ENCODE measurements at regions not wholly inside any gene's neighbourhood (a gene's known extent, or its start where the extent isn't known, plus 50 kb on each side); places are given as distances from the start of the nearest gene placed in this dataset.
"Not testable (repeated sequence)": the region's sequence is repeated elsewhere in the genome, so short reads cannot be mapped to it uniquely, and the experiment has no call there.

GRCh38 chr3:25911525-25912295 lies 121.8 kb downstream of the OXSM start:
- no peaks in the 10 kb centered on the region for H3K27me3 ChIP-seq (ENCODE audit: control insufficient read depth, insufficient read depth, low read length)
- no peaks in the 10 kb centered on the region for H3K9me3 ChIP-seq (replicated peaks; ENCODE audit: low read length)
- H3K4me2 ChIP-seq (ENCODE audit: low read length): no peak overlapping the region
- no peaks in the 10 kb centered on the region for H3K36me3 ChIP-seq (ENCODE audit: insufficient read depth, low read length)
- no peak overlapping the region for H3K9ac ChIP-seq (ENCODE audit: low read depth, low read length)
- peaks cover under 1% of the 10 kb centered on the region for H3K4me1 ChIP-seq (ENCODE audit: control insufficient read depth, insufficient read depth, low read length)
- no peak overlapping the region for H3K4me3 ChIP-seq (ENCODE audit: low read length)

DNA sequence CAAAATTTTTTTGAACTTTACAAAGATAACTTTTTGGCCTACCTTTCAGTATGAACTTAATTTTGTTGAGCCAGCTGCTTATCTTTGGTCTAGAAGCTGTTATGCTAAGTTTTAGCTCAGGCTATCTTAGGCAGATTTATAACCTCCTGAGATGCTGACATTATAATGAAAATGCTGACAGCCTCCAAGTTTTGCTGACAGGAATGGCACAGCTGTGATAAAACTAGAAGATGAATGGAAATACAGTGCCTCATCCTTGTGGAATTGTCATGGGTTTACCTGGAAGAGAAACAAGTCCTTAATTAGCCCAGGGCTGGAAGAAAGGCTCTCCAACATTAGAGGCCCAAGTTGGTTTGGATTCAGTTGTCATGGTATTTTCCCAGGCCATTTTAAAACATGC lies 123.3 kb downstream of the OXSM start:
- H3K4me2 ChIP-seq (ENCODE audit: low read length): no peak overlapping the region
- no peaks in the 10 kb centered on the region for H3K36me3 ChIP-seq (ENCODE audit: insufficient read depth, low read length)
- H3K9me3 ChIP-seq (replicated peaks; ENCODE audit: low read length): no peaks in the 10 kb centered on the region
- H3K4me3 ChIP-seq (ENCODE audit: low read length): no peak overlapping the region
- H3K27me3 ChIP-seq (ENCODE audit: control insufficient read depth, insufficient read depth, low read length): no peaks in the 10 kb centered on the region
- no peak overlapping the region for H3K9ac ChIP-seq (ENCODE audit: low read depth, low read length)
- H3K4me1 ChIP-seq (ENCODE audit: control insufficient read depth, insufficient read depth, low read length): no peaks in the 10 kb centered on the region

DNA sequence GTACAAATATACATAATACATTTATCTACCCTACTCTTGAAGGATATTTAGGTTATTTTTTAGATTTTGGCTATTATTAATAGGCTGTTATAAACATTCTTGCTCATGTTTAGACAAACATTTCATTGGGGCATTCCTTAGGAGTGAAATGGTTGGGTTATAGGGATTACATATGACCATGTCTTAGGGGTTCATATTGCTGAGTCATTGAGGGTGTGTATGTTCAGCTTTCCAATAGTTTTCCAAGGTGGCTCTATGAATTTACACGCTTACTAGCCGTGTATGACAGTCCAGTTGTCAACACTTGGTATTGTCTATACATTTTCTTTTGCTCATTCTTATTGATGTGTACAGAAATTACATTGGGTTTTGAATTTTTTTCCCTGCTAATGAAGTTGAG lies 125.8 kb downstream of the OXSM start:
- H3K4me1 ChIP-seq (ENCODE audit: control insufficient read depth, insufficient read depth, low read length): no peaks in the 10 kb centered on the region
- H3K9me3 ChIP-seq (replicated peaks; ENCODE audit: low read length): no peaks in the 10 kb centered on the region
- H3K9ac ChIP-seq (ENCODE audit: low read depth, low read length): no peak overlapping the region
- no peak overlapping the region for H3K4me2 ChIP-seq (ENCODE audit: low read length)
- H3K27me3 ChIP-seq (ENCODE audit: control insufficient read depth, insufficient read depth, low read length): no peaks in the 10 kb centered on the region
- H3K36me3 ChIP-seq (ENCODE audit: insufficient read depth, low read length): no peaks in the 10 kb centered on the region
- H3K4me3 ChIP-seq (ENCODE audit: low read length): no peak overlapping the region

DNA sequence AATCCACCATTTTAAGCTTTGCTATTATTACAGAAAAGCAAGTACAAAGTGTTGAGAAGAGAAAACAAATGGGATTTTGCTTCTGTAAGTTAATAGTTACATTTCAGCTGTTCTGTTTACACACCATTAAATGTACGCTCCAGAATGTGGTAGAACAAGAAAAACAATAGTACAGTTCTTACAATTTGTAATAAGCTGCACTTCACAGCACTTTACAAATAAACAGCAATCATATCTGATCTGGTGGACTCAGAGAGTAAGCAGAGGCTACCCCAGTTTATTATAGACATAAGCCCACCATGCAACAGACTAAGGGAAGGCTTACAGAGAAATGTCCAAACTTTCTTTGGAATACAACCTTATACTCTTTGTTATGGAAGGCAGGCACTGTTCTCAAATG lies 126.4 kb downstream of the OXSM start:
- Histone ChIP-seq H3K4me1 (ENCODE audit: control insufficient read depth, insufficient read depth, low read length) (no peaks in the 10 kb centered on the region), H3K4me3 (ENCODE audit: low read length) (no peak overlapping the region), H3K4me2 (ENCODE audit: low read length) (no peak overlapping the region), H3K9ac (ENCODE audit: low read depth, low read length) (no peak overlapping the region), H3K36me3 (ENCODE audit: insufficient read depth, low read length) (no peaks in the 10 kb centered on the region), H3K27me3 (ENCODE audit: control insufficient read depth, insufficient read depth, low read length) (no peaks in the 10 kb centered on the region), H3K9me3 (replicated peaks; ENCODE audit: low read length) (no peaks in the 10 kb centered on the region)

DNA sequence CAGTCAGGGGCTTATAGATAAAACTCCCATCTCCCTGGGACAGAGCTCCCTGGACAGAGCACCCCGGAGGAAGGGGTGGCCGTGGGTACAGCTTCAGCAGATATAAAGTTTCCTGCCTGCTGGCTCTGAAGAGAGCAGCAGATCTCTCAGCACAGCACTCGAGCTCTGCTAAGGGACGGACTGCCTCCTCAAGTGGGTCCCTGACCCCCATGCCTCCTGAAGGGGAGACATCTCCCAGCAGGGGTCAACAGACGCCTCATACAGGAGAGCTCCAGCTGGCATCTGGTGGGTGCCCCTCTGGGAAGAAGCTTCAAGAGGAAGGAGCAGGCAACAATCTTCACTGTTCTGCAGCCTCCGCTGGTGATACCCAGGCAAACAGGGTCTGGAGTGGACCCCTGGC lies 142.1 kb downstream of the OXSM start:
- H3K27me3 ChIP-seq (ENCODE audit: control insufficient read depth, insufficient read depth, low read length); H3K4me3 ChIP-seq (ENCODE audit: low read length); H3K9ac ChIP-seq (ENCODE audit: low read depth, low read length); H3K9me3 ChIP-seq (replicated peaks; ENCODE audit: low read length); H3K4me1 ChIP-seq (ENCODE audit: control insufficient read depth, insufficient read depth, low read length); H3K36me3 ChIP-seq (ENCODE audit: insufficient read depth, low read length); H3K4me2 ChIP-seq (ENCODE audit: low read length): not testable (repeated sequence)

DNA sequence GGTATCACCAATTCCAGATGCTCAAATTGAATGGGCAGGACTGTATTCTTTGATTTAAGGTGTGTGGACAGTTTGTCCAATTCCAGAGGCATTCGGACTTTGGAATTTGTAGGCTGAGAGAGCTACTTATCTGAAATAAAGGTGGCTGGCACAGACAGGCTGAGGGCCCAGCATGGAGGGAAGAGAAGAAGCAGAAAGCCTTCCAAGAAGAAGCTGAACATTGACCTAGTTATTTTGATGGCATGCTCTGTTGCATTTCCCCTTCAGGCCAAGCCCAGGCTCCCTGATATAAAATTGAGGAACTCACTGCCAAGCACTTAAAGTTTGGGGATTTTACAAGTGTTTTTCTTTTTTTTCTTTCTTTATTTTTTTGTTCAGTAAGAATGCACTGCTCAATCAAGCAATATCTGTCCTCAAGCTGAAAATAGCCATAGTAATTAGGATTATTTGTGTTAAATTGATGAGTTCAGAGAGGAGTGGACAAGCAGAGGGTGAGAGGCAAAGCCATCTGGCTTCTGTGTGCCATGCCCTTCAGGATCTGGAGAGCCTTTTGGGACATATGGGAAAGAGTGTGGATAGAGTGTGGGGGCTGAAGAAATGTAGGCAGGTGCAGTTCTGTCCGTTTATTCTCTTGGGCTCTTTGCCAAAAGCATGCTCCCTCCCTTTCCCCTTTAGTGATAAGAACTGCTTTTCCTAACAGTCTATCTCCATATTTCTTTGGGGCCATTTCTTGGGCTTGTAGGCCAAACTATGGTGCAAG lies 148.9 kb downstream of the OXSM start:
- Histone ChIP-seq H3K4me3 (ENCODE audit: low read length) (no peak overlapping the region), H3K4me2 (ENCODE audit: low read length) (no peak overlapping the region), H3K9me3 (replicated peaks; ENCODE audit: low read length) (no peaks in the 10 kb centered on the region), H3K36me3 (ENCODE audit: insufficient read depth, low read length) (no peaks in the 10 kb centered on the region), H3K4me1 (ENCODE audit: control insufficient read depth, insufficient read depth, low read length) (no peaks in the 10 kb centered on the region), H3K9ac (ENCODE audit: low read depth, low read length) (no peak overlapping the region), H3K27me3 (ENCODE audit: control insufficient read depth, insufficient read depth, low read length) (no peaks in the 10 kb centered on the region)

DNA sequence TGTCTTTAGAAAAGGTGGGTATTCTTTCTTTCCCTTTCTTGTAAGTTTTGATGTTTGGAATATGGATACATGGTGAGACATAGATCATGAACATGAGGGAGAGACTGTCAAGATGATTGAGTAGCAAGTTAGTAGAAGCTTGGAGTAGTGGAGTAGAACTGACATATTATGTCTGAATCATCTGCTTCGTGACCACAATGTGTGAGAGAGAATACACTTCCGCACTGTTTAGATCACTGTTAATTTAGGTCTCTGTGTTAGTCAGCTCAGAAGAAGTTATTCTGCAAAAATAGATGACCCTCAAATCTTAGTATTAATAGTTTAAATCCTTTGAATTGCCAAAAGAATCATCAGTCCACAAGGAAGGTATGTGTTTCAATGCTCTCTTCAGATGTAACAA lies 151.0 kb downstream of the OXSM start:
- no peak overlapping the region for H3K4me2 ChIP-seq (ENCODE audit: low read length)
- no peak overlapping the region for H3K9ac ChIP-seq (ENCODE audit: low read depth, low read length)
- no peak overlapping the region for H3K4me3 ChIP-seq (ENCODE audit: low read length)
- no peaks in the 10 kb centered on the region for H3K36me3 ChIP-seq (ENCODE audit: insufficient read depth, low read length)
- no peaks in the 10 kb centered on the region for H3K27me3 ChIP-seq (ENCODE audit: control insufficient read depth, insufficient read depth, low read length)
- no peaks in the 10 kb centered on the region for H3K9me3 ChIP-seq (replicated peaks; ENCODE audit: low read length)
- no peaks in the 10 kb centered on the region for H3K4me1 ChIP-seq (ENCODE audit: control insufficient read depth, insufficient read depth, low read length)

GRCh38 chr3:25944329-25944728 lies 154.4 kb downstream of the OXSM start:
- Histone ChIP-seq H3K4me3 (ENCODE audit: low read length) (no peak overlapping the region), H3K27me3 (ENCODE audit: control insufficient read depth, insufficient read depth, low read length) (no peaks in the 10 kb centered on the region), H3K4me1 (ENCODE audit: control insufficient read depth, insufficient read depth, low read length) (no peaks in the 10 kb centered on the region), H3K4me2 (ENCODE audit: low read length) (no peak overlapping the region), H3K36me3 (ENCODE audit: insufficient read depth, low read length) (no peaks in the 10 kb centered on the region), H3K9ac (ENCODE audit: low read depth, low read length) (no peak overlapping the region), H3K9me3 (replicated peaks; ENCODE audit: low read length) (no peaks in the 10 kb centered on the region)

DNA sequence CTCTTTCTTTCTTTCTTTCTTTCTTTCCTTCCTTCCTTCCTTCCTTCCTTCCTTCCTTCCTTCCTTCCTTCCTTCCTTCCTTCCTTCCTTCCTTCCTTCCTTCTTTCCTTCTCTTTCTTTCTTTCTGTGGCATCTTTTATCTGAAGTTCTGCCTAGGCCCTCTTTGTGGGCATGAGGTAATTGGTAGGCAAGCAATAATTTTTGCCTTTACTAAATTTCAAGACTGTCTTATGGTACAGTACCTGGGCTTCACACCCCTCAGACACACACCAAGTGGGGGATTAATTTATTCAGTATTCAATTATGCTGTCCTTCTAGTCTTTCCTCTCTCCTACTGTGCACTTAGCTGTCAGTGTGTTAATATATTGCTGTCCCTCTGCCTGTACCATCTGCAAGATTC lies 155.5 kb downstream of the OXSM start:
- H3K9me3 ChIP-seq (replicated peaks; ENCODE audit: low read length): no peaks in the 10 kb centered on the region
- H3K4me2 ChIP-seq (ENCODE audit: low read length): no peak overlapping the region
- H3K4me3 ChIP-seq (ENCODE audit: low read length): no peak overlapping the region
- no peaks in the 10 kb centered on the region for H3K27me3 ChIP-seq (ENCODE audit: control insufficient read depth, insufficient read depth, low read length)
- no peaks in the 10 kb centered on the region for H3K36me3 ChIP-seq (ENCODE audit: insufficient read depth, low read length)
- no peaks in the 10 kb centered on the region for H3K4me1 ChIP-seq (ENCODE audit: control insufficient read depth, insufficient read depth, low read length)
- H3K9ac ChIP-seq (ENCODE audit: low read depth, low read length): no peak overlapping the region

DNA sequence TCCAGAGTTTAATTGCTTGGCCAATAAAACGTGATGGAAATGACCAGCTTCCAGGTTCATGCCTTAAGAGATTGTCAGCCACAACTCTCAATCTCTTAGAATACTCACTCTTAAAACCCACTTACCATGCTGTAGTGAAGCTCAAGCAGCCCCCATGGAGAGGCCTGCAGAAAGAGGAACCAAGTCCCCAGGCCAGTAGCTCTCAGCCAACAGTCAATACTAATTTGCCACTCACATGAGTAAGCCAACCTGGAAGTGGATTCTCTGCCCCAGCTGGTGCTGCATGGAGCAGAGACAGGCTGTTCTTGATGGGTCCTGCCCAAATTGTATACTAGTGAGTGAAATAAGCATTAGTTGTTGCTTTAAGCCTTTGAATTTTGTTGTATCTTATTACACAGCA lies 155.9 kb downstream of the OXSM start:
- H3K4me1 ChIP-seq (ENCODE audit: control insufficient read depth, insufficient read depth, low read length): no peaks in the 10 kb centered on the region
- no peaks in the 10 kb centered on the region for H3K27me3 ChIP-seq (ENCODE audit: control insufficient read depth, insufficient read depth, low read length)
- H3K4me3 ChIP-seq (ENCODE audit: low read length): no peak overlapping the region
- no peaks in the 10 kb centered on the region for H3K36me3 ChIP-seq (ENCODE audit: insufficient read depth, low read length)
- H3K9me3 ChIP-seq (replicated peaks; ENCODE audit: low read length): no peaks in the 10 kb centered on the region
- H3K4me2 ChIP-seq (ENCODE audit: low read length): no peak overlapping the region
- no peak overlapping the region for H3K9ac ChIP-seq (ENCODE audit: low read depth, low read length)

DNA sequence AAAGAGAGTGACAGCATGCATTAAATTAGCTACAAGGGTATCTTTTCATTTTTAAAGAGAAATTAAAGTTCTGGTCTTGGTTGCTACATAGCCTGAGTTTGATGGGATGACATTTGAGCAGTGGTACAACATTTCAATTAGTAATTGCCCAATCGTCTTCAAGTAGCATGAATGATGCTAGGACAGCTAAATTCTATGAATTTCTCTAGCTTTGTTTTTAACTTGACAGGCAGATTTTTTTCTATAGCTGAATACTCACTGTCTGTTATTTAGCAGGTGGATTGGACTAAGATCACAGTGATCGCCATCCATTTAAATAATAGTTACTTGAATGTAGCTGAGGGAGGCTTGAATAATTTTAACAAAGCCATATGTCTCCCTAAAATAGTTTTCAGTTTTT lies 162.2 kb downstream of the OXSM start:
- Histone ChIP-seq H3K9me3 (replicated peaks; ENCODE audit: low read length) (no peaks in the 10 kb centered on the region), H3K27me3 (ENCODE audit: control insufficient read depth, insufficient read depth, low read length) (no peaks in the 10 kb centered on the region), H3K4me2 (ENCODE audit: low read length) (no peak overlapping the region), H3K4me3 (ENCODE audit: low read length) (no peak overlapping the region), H3K36me3 (ENCODE audit: insufficient read depth, low read length) (no peaks in the 10 kb centered on the region), H3K9ac (ENCODE audit: low read depth, low read length) (no peak overlapping the region), H3K4me1 (ENCODE audit: control insufficient read depth, insufficient read depth, low read length) (no peaks in the 10 kb centered on the region)

DNA sequence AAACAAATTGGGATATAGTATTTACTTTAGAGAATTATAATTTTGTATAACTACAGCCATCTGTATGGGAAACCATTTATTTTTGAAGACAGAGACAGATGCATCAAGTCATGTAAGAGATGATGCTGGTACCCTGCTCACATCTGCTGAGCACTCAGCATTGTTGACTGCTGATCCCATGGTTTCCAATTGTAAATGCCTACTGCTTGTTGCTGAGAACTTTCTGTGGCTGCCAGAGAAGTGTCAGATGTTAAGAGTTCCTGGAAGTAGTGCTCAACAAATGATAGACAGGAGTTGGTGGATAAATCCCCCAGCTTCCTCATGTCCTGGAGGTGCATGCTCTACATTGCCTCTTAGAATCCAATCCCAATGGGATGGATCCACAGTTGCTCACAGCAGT lies 167.1 kb downstream of the OXSM start:
- H3K4me1 ChIP-seq (ENCODE audit: control insufficient read depth, insufficient read depth, low read length): no peaks in the 10 kb centered on the region
- no peak overlapping the region for H3K4me2 ChIP-seq (ENCODE audit: low read length)
- H3K4me3 ChIP-seq (ENCODE audit: low read length): no peak overlapping the region
- H3K27me3 ChIP-seq (ENCODE audit: control insufficient read depth, insufficient read depth, low read length): no peaks in the 10 kb centered on the region
- H3K9ac ChIP-seq (ENCODE audit: low read depth, low read length): no peak overlapping the region
- no peaks in the 10 kb centered on the region for H3K9me3 ChIP-seq (replicated peaks; ENCODE audit: low read length)
- no peaks in the 10 kb centered on the region for H3K36me3 ChIP-seq (ENCODE audit: insufficient read depth, low read length)
